Endodermal cell (in vitro differentiated cells): ENCODE measurements at regions not wholly inside any gene's neighbourhood (a gene's known extent, or its start where the extent isn't known, plus 50 kb on each side); places are given as distances from the start of the nearest gene placed in this dataset.

Source experiments
- DNase-seq: peaks from one replicate; pipeline ENCODE4 v3.0.0-alpha.2; 2017
- H3K27ac ChIP-seq: 2 replicates; pipeline ENCODE4 v1.5.1; 2013; ENCODE audit warnings: mild to moderate bottlenecking, low read depth, low read length, moderate library complexity
- H3K27me3 ChIP-seq: 2 replicates; pipeline ENCODE4 v1.6.1; 2013; ENCODE audit warnings: mild to moderate bottlenecking, low read length, moderate library complexity; ENCODE audit not compliant: insufficient read depth, control insufficient read depth, poor library complexity, severe bottlenecking
- H3K36me3 ChIP-seq: 2 replicates; pipeline ENCODE4 v1.7.0; 2013; ENCODE audit warnings: mild to moderate bottlenecking, low read length, moderate library complexity; ENCODE audit not compliant: control insufficient read depth, insufficient read depth
- H3K4me1 ChIP-seq: one replicate; pipeline ENCODE4 v1.7.0; 2013; ENCODE audit warnings: low read length; ENCODE audit not compliant: control insufficient read depth, insufficient read depth
- H3K4me3 ChIP-seq: 2 replicates; pipeline ENCODE4 v1.5.1; 2013; ENCODE audit warnings: mild to moderate bottlenecking, low read length, moderate library complexity
- H3K9ac ChIP-seq: 2 replicates; pipeline ENCODE4 v1.6.1; 2013; ENCODE audit warnings: mild to moderate bottlenecking, low read length, moderate library complexity; ENCODE audit not compliant: poor library complexity, severe bottlenecking; ENCODE audit errors: extremely low read depth
- H3K9me3 ChIP-seq: 2 replicates; pipeline ENCODE4 v1.6.1; 2013; ENCODE audit warnings: mild to moderate bottlenecking, low read length, moderate library complexity; ENCODE audit not compliant: control insufficient read depth
- H3K27ac Mint-ChIP-seq: 2 replicates; pipeline ENCODE4 v1.8.0; 2020; ENCODE audit warnings: mixed read lengths
- H3K27me3 Mint-ChIP-seq: 2 replicates; pipeline ENCODE4 v1.8.0; 2021; ENCODE audit warnings: mild to moderate bottlenecking, mixed read lengths; ENCODE audit not compliant: insufficient read depth
- H3K36me3 Mint-ChIP-seq: 2 replicates; pipeline ENCODE4 v1.8.0; 2020; ENCODE audit warnings: low read depth, mixed read lengths
- H3K4me1 Mint-ChIP-seq: 2 replicates; pipeline ENCODE4 v1.8.0; 2020; ENCODE audit warnings: mixed read lengths
- H3K4me3 Mint-ChIP-seq: 2 replicates; pipeline ENCODE4 v1.8.0; 2020; ENCODE audit warnings: mild to moderate bottlenecking, moderate library complexity, mixed read lengths
- H3K9me3 Mint-ChIP-seq: 2 replicates; pipeline ENCODE4 v1.8.0; 2020; ENCODE audit warnings: mild to moderate bottlenecking, mixed read lengths
- CTCF ChIP-seq: fragments of 200-600 bp; sonication (generic); conservative IDR thresholded peaks from 2 replicates; pipeline ENCODE4 v1.5.0; 2021; ENCODE audit warnings: antibody characterized with exemption, mild to moderate bottlenecking
- WGBS, 2 experiments: methylation state at CpG; one replicate each; pipeline versions ENCODE4 v1.1.5 to v1.1.7; 2013; ENCODE audit warnings: missing lambda C conversion rate in 2 of 2, mixed read lengths in 1 of 2; ENCODE audit not compliant: insufficient coverage in 1 of 2, insufficient read length in 1 of 2; 5-methylcytosine and 5-hydroxymethylcytosine counted together

GRCh38 chr2:138842341-138842740 is 62.2 kb upstream of the NXPH2 start:
- Histone ChIP-seq H3K4me3 (no peak overlapping the region), H3K36me3 (no peaks in the 10 kb centered on the region), H3K9me3 (no peaks in the 10 kb centered on the region), H3K27me3 (no peaks in the 10 kb centered on the region), H3K27ac (no peak overlapping the region), H3K4me1 (no peaks in the 10 kb centered on the region), H3K9ac (no peak overlapping the region)
- Mint-ChIP-seq H3K27ac (no peak overlapping the region), H3K4me3 (no peak overlapping the region), H3K27me3 (no peaks in the 10 kb centered on the region), H3K4me1 (peaks cover 13% of the 10 kb centered on the region), H3K36me3 (no peaks in the 10 kb centered on the region), H3K9me3 (no peaks in the 10 kb centered on the region)
- TF ChIP-seq CTCF, result no peak
- DNase-seq, result no peak
- WGBS, 2 experiments, result 95% methylated on average over 1 of the region's 1 CpG; no CpG with 5 or more reads in 1 of the 2 experiments

- TF ChIP-seq CTCF, result peak; percentile 60
- no peaks in the 10 kb centered on the region for H3K9me3 Mint-ChIP-seq
- Histone ChIP-seq H3K36me3 (no peaks in the 10 kb centered on the region), H3K9me3 (no peaks in the 10 kb centered on the region), H3K27me3 (no peaks in the 10 kb centered on the region), H3K9ac (no peak overlapping the region), H3K4me1 (no peaks in the 10 kb centered on the region), H3K27ac (no peak overlapping the region), H3K4me3 (no peak overlapping the region)
- H3K4me3 Mint-ChIP-seq, result no peak overlapping the region
- WGBS, 2 experiments, result 81 to 91% methylated on average over 2 of the region's 3 CpGs
- H3K4me1 Mint-ChIP-seq, result peaks cover 13% of the 10 kb centered on the region
- H3K27ac Mint-ChIP-seq, result no peak overlapping the region
- H3K27me3 Mint-ChIP-seq, result no peaks in the 10 kb centered on the region
- no peaks in the 10 kb centered on the region for H3K36me3 Mint-ChIP-seq
- no peak for DNase-seq
Measured at GRCh38 chr2:138841459-138841858, 61.3 kb upstream of the NXPH2 start.

GRCh38 chr2:138838851-138839620 is 58.8 kb upstream of the NXPH2 start:
- Mint-ChIP-seq H3K36me3 (no peaks in the 10 kb centered on the region), H3K9me3 (no peaks in the 10 kb centered on the region), H3K4me1 (peaks cover 11% of the 10 kb centered on the region), H3K4me3 (no peak overlapping the region), H3K27me3 (peaks cover 1% of the 10 kb centered on the region), H3K27ac (no peak overlapping the region)
- Histone ChIP-seq H3K9ac (no peak overlapping the region), H3K9me3 (no peaks in the 10 kb centered on the region), H3K4me3 (no peak overlapping the region), H3K27ac (no peak overlapping the region), H3K36me3 (no peaks in the 10 kb centered on the region), H3K27me3 (no peaks in the 10 kb centered on the region), H3K4me1 (no peaks in the 10 kb centered on the region)
- TF ChIP-seq CTCF, result no peak
- DNase-seq, result no peak
- WGBS, 2 experiments, result 86 to 100% methylated on average over 1 to 6 of the region's 6 CpGs
